GM12875 (cell line): ENCODE measurements at regions not wholly inside any gene's neighbourhood (a gene's known extent, or its start where the extent isn't known, plus 50 kb on each side); places are given as distances from the start of the nearest gene placed in this dataset.

Experiments
- H3K4me3 ChIP-seq: one replicate; pipeline ENCODE4 v1.5.1; 2011; ENCODE audit warnings: low read depth, low read length, control low read depth
- TF ChIP-seq, protein P1 (sequence below): IDR thresholded peaks from 2 replicates; pipeline ENCODE4 v1.5.1; 2011; ENCODE audit warnings: low read depth, mild to moderate bottlenecking, control low read depth, inconsistent platforms, low read length, moderate library complexity, borderline replicate concordance; ENCODE audit not compliant: insufficient read depth

DNA sequence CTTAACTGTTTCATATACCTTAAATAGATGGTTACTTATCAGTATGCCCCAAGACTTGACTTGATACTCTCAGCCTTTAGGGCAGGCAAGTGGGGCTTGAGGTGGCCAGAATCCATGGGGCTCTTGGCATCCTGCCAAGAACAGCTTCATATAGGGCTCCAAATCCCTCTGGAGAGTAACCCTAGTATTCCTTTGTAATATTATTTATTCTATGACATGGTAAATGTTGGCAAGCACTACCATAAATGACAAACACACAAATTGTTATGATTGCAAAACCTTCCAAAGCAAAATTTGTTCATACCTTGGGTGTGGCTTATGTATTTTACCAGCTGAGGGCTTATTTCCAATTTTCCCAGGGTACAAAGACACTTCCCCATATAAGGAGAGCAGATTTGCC, 257.4 kb upstream of the TRPC7 start:
- TF ChIP-seq, protein P1, sequence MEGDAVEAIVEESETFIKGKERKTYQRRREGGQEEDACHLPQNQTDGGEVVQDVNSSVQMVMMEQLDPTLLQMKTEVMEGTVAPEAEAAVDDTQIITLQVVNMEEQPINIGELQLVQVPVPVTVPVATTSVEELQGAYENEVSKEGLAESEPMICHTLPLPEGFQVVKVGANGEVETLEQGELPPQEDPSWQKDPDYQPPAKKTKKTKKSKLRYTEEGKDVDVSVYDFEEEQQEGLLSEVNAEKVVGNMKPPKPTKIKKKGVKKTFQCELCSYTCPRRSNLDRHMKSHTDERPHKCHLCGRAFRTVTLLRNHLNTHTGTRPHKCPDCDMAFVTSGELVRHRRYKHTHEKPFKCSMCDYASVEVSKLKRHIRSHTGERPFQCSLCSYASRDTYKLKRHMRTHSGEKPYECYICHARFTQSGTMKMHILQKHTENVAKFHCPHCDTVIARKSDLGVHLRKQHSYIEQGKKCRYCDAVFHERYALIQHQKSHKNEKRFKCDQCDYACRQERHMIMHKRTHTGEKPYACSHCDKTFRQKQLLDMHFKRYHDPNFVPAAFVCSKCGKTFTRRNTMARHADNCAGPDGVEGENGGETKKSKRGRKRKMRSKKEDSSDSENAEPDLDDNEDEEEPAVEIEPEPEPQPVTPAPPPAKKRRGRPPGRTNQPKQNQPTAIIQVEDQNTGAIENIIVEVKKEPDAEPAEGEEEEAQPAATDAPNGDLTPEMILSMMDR, result no peak
- H3K4me3 ChIP-seq, result no peak overlapping the region

DNA sequence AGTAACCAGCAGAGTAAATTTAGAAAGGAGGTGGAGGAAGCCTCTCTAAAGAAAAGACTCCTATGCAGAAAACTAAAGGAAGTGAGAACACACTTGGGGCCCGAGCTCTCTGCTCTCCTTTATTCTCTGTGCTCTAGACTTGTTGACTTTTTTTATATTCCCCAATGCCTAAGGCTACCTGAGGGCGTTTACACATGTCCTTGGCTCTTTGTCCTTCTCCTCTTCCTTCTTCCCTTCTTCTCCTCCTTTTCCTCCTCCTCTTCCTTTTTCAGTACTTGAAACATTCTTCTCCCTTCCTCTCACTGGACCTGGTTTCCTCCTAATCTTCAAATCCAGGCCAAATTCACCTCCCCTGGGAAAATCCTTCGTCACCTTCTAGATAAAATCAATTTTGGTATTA, 256.4 kb upstream of the TRPC7 start:
- H3K4me3 ChIP-seq, result no peak overlapping the region
- TF ChIP-seq, protein P1, result no peak

DNA sequence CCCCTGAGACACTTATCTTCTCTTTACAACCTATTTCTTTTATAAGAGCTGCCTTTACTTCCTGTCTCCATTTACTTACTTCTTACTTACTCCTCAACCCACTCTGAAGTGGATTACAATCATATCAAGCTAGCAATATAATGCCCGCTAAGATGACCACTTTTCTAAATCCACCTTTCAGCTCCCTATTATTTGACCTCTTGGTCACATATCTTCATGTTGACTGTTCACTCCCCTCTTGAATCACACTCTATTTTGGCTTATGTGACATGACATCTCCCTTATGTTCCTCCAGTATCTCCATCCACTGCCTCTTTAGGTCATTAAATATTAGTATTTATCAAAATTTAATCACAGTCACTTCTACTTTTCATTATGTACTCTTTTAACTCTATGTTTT, 255.3 kb upstream of the TRPC7 start:
- H3K4me3 ChIP-seq, result no peak overlapping the region
- TF ChIP-seq, protein P1, result no peak

DNA sequence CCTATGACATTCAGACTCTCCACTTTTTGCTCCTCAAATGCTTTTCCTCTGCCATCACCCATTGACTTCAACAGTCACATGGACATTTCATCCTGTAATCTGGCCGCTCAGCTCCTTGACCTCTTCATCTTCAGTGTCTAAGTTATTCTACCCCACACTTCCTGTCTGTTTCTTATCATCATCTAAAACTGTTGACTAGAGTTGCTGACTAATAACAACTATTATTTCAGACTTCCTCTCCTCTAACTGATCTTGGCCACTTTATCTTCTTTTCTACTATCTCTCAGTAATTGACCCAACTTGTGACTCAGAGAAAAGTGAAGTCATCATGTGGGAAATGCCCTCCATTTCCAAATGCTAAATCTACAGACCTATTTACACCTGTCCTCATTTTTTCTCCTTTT, 254.7 kb upstream of the TRPC7 start:
- H3K4me3 ChIP-seq, result no peak overlapping the region
- TF ChIP-seq, protein P1, result no peak

DNA sequence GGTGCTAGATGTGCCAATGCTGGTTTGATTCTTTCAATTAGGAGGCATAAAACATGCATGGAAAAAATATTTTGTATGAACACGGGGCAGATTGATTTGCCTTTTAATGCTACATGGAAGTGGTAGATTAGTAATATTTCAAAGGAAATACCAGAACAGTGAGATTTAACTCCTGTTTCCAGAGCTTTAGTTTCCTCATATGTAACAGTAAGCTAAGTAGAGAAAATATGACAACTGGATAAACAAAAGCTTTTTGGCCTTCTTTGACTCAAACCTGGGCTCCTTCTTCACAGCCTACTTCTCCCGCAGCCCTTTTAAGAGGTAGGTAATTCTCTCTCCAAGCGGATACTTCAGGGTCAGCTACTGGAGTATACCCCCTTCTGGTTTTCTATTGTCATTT, 254.2 kb upstream of the TRPC7 start:
- H3K4me3 ChIP-seq, result no peak overlapping the region
- TF ChIP-seq, protein P1, result no peak

DNA sequence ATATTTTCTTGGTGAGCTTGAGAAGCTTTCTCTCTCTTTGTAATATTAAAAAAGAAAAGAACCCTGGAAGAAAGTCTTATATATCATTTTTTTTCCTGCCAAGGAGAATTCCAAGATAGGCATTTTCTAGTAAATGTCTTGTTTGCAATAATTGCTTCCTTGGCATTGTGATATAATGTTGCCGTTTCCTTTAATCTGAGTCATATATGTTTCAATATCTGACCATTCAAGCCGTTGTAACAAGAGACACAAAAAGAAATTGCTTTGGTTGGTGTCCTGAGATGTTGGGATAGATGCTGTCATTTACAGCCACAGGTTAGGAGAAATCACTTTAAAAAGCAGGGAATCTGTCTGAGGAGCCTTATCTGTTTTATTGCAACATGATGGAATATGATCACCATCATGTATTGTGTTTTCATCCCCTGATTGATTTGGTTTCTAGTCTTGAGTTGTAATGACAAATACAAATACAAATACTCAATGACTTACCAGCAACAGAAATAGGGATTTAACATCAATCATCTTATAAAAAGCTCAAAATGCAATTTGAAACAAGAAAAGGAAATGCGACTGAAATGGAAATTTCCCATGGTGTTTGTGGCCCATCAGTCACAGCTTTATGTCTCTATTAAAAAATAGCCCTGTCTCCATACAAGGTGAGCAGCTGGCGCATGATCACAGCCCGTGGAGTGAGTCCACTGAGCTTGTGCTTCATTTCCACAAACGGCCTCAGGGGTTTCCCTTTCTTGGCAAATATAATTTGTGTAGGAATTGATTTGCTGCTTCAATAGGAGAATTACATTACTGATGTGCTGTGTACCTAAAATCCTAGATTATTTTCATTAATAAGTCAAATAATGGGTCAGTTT, 250.1 kb upstream of the TRPC7 start:
- TF ChIP-seq, protein P1, result no peak
- no peak overlapping the region for H3K4me3 ChIP-seq

DNA sequence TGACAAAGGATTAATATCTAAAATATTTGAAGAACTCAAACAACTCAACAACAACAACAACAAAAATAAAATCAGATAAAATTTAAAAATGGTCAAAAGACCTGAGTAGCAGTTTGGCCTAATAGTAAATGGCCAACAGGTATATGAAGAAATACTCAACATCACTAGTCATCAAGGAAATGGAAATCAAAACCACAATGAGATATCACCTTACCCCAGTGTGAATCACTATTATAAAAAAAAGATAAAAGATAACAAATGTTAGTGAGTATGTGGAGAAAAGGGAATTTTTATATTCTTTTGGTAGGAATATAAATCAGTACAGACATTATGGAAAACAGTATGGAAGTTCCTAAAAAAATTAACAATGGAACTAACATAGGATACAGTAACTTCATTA, 247.9 kb upstream of the TRPC7 start:
- TF ChIP-seq, protein P1, result no peak
- no peak overlapping the region for H3K4me3 ChIP-seq
